ENCODE measurements at regions not wholly inside any gene's neighbourhood (a gene's known extent, or its start where the extent isn't known, plus 50 kb on each side); places are given as distances from the start of the nearest gene placed in this dataset.
A peak's percentile ranks its signal among the peaks of the same experiment; 100 is the strongest.
"Not testable (repeated sequence)": the region's sequence is repeated elsewhere in the genome, so short reads cannot be mapped to it uniquely, and the experiment has no call there.

- no peaks in the 10 kb centered on the region for H3K4me1 Mint-ChIP-seq
- intact Hi-C loops (cut with micrococcal nuclease), result no loop called here
- POLR2A ChIA-PET, result no interaction called here
- no peaks in the 10 kb centered on the region for H3K36me3 Mint-ChIP-seq (ENCODE audit: low read depth)
- no peak for TF ChIP-seq CTCF (IDR thresholded peaks at IDR 0.05)
- peaks cover 6% of the 10 kb centered on the region for H3K27me3 Mint-ChIP-seq
- H3K4me3 Mint-ChIP-seq, result no peak overlapping the region
- H3K9me3 Mint-ChIP-seq, result no peaks in the 10 kb centered on the region
- H3K27ac Mint-ChIP-seq, result no peak overlapping the region
- DNase-seq (no peak), ATAC-seq (ENCODE audit: low read depth) (no peak)
- CTCF ChIA-PET, result no interaction called here
Observed at GRCh38 chr17:16853661-16854320, 118.1 kb downstream of the TNFRSF13B start.

GRCh38 chr17:16849861-16850260 is 122.1 kb downstream of the TNFRSF13B start:
- H3K4me1 Mint-ChIP-seq; H3K36me3 Mint-ChIP-seq (ENCODE audit: low read depth); DNase-seq; H3K9me3 Mint-ChIP-seq; H3K27ac Mint-ChIP-seq; CTCF ChIA-PET; H3K4me3 Mint-ChIP-seq; POLR2A ChIA-PET; intact Hi-C loops (cut with micrococcal nuclease); ATAC-seq (ENCODE audit: low read depth); H3K27me3 Mint-ChIP-seq: not testable (repeated sequence)

- POLR2A ChIA-PET; ATAC-seq (ENCODE audit: low read depth): not testable (repeated sequence)
Observed at GRCh38 chr17:16848997-16849396, 122.9 kb downstream of the TNFRSF13B start.

GRCh38 chr17:16845098-16845497 is 126.8 kb downstream of the TNFRSF13B start:
- DNase-seq; H3K4me3 Mint-ChIP-seq; H3K4me1 Mint-ChIP-seq; H3K27me3 Mint-ChIP-seq; POLR2A ChIA-PET; H3K36me3 Mint-ChIP-seq (ENCODE audit: low read depth); CTCF ChIA-PET; H3K27ac Mint-ChIP-seq; H3K9me3 Mint-ChIP-seq; intact Hi-C loops (cut with micrococcal nuclease); ATAC-seq (ENCODE audit: low read depth): not testable (repeated sequence)

More at GRCh38 chr17:16848997-16849396, 122.9 kb downstream of the TNFRSF13B start:
- H3K4me1 Mint-ChIP-seq; H3K9me3 Mint-ChIP-seq; H3K27ac Mint-ChIP-seq; H3K4me3 Mint-ChIP-seq; CTCF ChIA-PET; H3K27me3 Mint-ChIP-seq; H3K36me3 Mint-ChIP-seq (ENCODE audit: low read depth); intact Hi-C loops (cut with micrococcal nuclease); DNase-seq: not testable (repeated sequence)

- H3K27me3 Mint-ChIP-seq, result not testable (repeated sequence)
Observed at GRCh38 chr17:16844669-16845068, 127.2 kb downstream of the TNFRSF13B start.

GRCh38 chr17:16843511-16843910 is 128.4 kb downstream of the TNFRSF13B start:
- CTCF ChIA-PET, DNase-seq: not testable (repeated sequence)

More at GRCh38 chr17:16844669-16845068, 127.2 kb downstream of the TNFRSF13B start:
- H3K4me3 Mint-ChIP-seq; POLR2A ChIA-PET; CTCF ChIA-PET; H3K4me1 Mint-ChIP-seq; H3K9me3 Mint-ChIP-seq; DNase-seq; intact Hi-C loops (cut with micrococcal nuclease); ATAC-seq (ENCODE audit: low read depth); H3K36me3 Mint-ChIP-seq (ENCODE audit: low read depth); H3K27ac Mint-ChIP-seq: not testable (repeated sequence)

GRCh38 chr17:16842346-16842745 is 129.6 kb downstream of the TNFRSF13B start:
- POLR2A ChIA-PET; CTCF ChIA-PET; ATAC-seq (ENCODE audit: low read depth); intact Hi-C loops (cut with micrococcal nuclease); H3K27me3 Mint-ChIP-seq; H3K9me3 Mint-ChIP-seq; H3K27ac Mint-ChIP-seq; H3K36me3 Mint-ChIP-seq (ENCODE audit: low read depth); H3K4me3 Mint-ChIP-seq; DNase-seq; H3K4me1 Mint-ChIP-seq: not testable (repeated sequence)

More at GRCh38 chr17:16843511-16843910, 128.4 kb downstream of the TNFRSF13B start:
- H3K27me3 Mint-ChIP-seq; POLR2A ChIA-PET; ATAC-seq (ENCODE audit: low read depth); H3K9me3 Mint-ChIP-seq; H3K4me3 Mint-ChIP-seq; H3K4me1 Mint-ChIP-seq; H3K36me3 Mint-ChIP-seq (ENCODE audit: low read depth); intact Hi-C loops (cut with micrococcal nuclease); H3K27ac Mint-ChIP-seq: not testable (repeated sequence)

- ATAC-seq (ENCODE audit: low read depth); H3K4me1 Mint-ChIP-seq; CTCF ChIA-PET; intact Hi-C loops (cut with micrococcal nuclease); H3K27ac Mint-ChIP-seq; POLR2A ChIA-PET; H3K4me3 Mint-ChIP-seq; H3K36me3 Mint-ChIP-seq (ENCODE audit: low read depth); H3K27me3 Mint-ChIP-seq; DNase-seq; H3K9me3 Mint-ChIP-seq: not testable (repeated sequence)
Observed at GRCh38 chr17:16841896-16842295, 130.0 kb downstream of the TNFRSF13B start.

- H3K36me3 Mint-ChIP-seq (ENCODE audit: low read depth); H3K27ac Mint-ChIP-seq; POLR2A ChIA-PET; H3K27me3 Mint-ChIP-seq; DNase-seq; H3K4me3 Mint-ChIP-seq; H3K9me3 Mint-ChIP-seq; ATAC-seq (ENCODE audit: low read depth); CTCF ChIA-PET; H3K4me1 Mint-ChIP-seq; intact Hi-C loops (cut with micrococcal nuclease): not testable (repeated sequence)
Observed at GRCh38 chr17:16840219-16840618, 131.7 kb downstream of the TNFRSF13B start.

- H3K9me3 Mint-ChIP-seq; CTCF ChIA-PET; H3K4me3 Mint-ChIP-seq; ATAC-seq (ENCODE audit: low read depth); H3K36me3 Mint-ChIP-seq (ENCODE audit: low read depth); H3K27me3 Mint-ChIP-seq; H3K4me1 Mint-ChIP-seq; H3K27ac Mint-ChIP-seq; intact Hi-C loops (cut with micrococcal nuclease); POLR2A ChIA-PET: not testable (repeated sequence)
- DNase-seq, result peak; percentile 7
Observed at GRCh38 chr17:16839242-16840175, 132.4 kb downstream of the TNFRSF13B start.

- H3K36me3 Mint-ChIP-seq (ENCODE audit: low read depth); H3K4me1 Mint-ChIP-seq; H3K9me3 Mint-ChIP-seq; POLR2A ChIA-PET; intact Hi-C loops (cut with micrococcal nuclease); DNase-seq; H3K27me3 Mint-ChIP-seq; ATAC-seq (ENCODE audit: low read depth); H3K4me3 Mint-ChIP-seq; CTCF ChIA-PET; H3K27ac Mint-ChIP-seq: not testable (repeated sequence)
Observed at GRCh38 chr17:16838795-16839194, 133.1 kb downstream of the TNFRSF13B start.

All from activated B cell treated with CpG ODN at 0.5 μM for 24 hours (primary cell).